Activated CD4-positive, alpha-beta T cell treated with anti-CD3 and anti-CD28 coated beads, Interleukin-2, amount 10 ng/mL, durations not matched to agents 7 days and 5 days (primary cell): ENCODE measurements at regions not wholly inside any gene's neighbourhood (a gene's known extent, or its start where the extent isn't known, plus 50 kb on each side); places are given as distances from the start of the nearest gene placed in this dataset.

ENCODE experiments used
- CTCF ChIA-PET: fragments of 350-600 bp; sonication (Branson Sonifier 250); formaldehyde crosslinking; loops from one replicate; lab custom pipeline; 2021; ENCODE audit warnings: antibody characterized with exemption; lab: Charles Lee
- POLR2A ChIA-PET: fragments of 350-600 bp; sonication (Branson Sonifier 250); formaldehyde crosslinking; loops from one replicate; lab custom pipeline; 2021; ENCODE audit warnings: antibody characterized with exemption; lab: Charles Lee
- DNase-seq: peaks from one replicate; pipeline ENCODE4 v3.0.0-alpha.2; 2020
- H3K27ac Mint-ChIP-seq: one replicate; pipeline ENCODE4 v1.8.0; 2021; ENCODE audit warnings: mild to moderate bottlenecking, moderate library complexity, mixed read lengths
- H3K27me3 Mint-ChIP-seq: one replicate; pipeline ENCODE4 v1.8.0; 2021; ENCODE audit warnings: mixed read lengths
- H3K36me3 Mint-ChIP-seq: one replicate; pipeline ENCODE4 v1.8.0; 2021; ENCODE audit warnings: low read depth, mixed read lengths
- H3K4me1 Mint-ChIP-seq: one replicate; pipeline ENCODE4 v1.8.0; 2021; ENCODE audit warnings: mixed read lengths
- H3K4me3 Mint-ChIP-seq: one replicate; pipeline ENCODE4 v1.8.0; 2021; ENCODE audit warnings: mild to moderate bottlenecking, moderate library complexity, mixed read lengths
- H3K9me3 Mint-ChIP-seq: one replicate; pipeline ENCODE4 v1.8.0; 2021; ENCODE audit warnings: mixed read lengths

DNA sequence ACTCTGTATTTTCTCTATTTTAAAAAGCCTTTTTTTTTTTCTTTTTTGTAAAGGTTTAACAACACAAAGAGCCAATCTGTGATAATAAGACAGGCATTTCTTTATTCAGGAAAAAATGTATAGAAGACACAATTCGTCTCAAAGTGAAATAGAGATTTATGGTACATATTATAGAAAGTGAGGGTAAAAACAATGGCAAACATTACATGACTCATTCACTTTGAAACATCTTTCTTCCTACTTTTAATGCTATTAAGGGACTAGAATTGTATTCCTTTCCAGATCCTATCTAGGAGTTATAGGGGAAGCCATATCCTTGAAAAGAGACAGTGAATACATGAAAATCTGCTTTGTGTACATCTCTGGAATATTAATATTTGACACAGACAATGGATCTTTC is 137.1 kb upstream of the MCTP2 start:
- no peaks in the 10 kb centered on the region for H3K36me3 Mint-ChIP-seq
- POLR2A ChIA-PET = no interaction called here
- H3K27ac Mint-ChIP-seq = no peak overlapping the region
- peaks cover 15% of the 10 kb centered on the region for H3K27me3 Mint-ChIP-seq
- no peak overlapping the region for H3K4me3 Mint-ChIP-seq
- H3K9me3 Mint-ChIP-seq = no peaks in the 10 kb centered on the region
- no peaks in the 10 kb centered on the region for H3K4me1 Mint-ChIP-seq
- CTCF ChIA-PET = no interaction called here
- DNase-seq = no peak

DNA sequence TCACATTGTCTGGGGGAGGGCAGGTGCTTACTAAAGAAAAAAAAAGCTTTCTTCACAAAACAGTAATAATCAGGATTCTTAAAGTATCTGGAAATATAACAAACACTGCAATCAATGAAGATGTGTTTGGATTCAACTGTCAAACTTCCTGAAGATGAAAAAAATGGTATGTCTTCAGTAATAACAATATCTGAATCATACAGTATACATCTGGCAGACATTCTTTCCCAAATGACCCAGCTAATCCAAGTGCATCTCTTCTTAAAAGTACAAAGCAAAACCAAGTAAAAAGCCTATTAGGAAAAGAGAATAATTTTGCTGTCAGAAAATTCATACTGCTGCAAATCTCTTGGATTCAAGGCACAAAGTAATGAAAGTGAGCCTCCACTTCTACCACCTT is 145.0 kb upstream of the MCTP2 start:
- peaks cover 1% of the 10 kb centered on the region for H3K27me3 Mint-ChIP-seq
- H3K27ac Mint-ChIP-seq = no peak overlapping the region
- ChIA-PET CTCF (no interaction called here), POLR2A (no interaction called here)
- H3K4me3 Mint-ChIP-seq = no peak overlapping the region
- no peak for DNase-seq
- no peaks in the 10 kb centered on the region for H3K36me3 Mint-ChIP-seq
- H3K9me3 Mint-ChIP-seq = no peaks in the 10 kb centered on the region
- no peaks in the 10 kb centered on the region for H3K4me1 Mint-ChIP-seq

DNA sequence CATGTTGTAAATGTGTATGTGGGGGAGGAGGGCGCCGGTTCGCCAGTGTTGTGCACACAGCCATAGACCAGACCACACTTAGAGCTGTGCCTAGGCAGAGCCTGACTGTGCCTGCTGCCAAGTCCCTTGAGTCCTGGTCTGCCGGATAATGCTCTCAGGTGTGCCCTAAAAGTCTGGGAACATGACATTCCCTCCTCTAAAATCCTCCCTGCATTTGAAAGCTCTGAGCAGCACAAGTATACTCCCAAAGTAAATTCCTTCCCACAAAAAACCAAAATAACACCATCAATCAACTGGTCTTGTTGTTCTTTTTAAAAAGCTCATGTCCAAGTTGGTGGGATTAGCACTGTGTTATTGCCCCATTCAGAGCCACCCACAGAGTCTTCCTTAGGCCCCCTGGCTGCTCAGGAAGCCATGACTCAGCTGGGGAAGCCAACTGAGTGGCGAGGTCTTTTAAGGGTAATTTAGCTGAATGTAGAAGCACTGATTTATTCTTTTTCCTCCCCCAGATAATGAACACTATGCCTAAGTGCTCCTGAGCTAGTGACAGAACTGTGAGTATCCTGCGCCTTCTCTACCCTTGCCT is 147.8 kb upstream of the MCTP2 start:
- ChIA-PET POLR2A (no interaction called here), CTCF (no interaction called here)
- H3K27me3 Mint-ChIP-seq = no peaks in the 10 kb centered on the region
- no peaks in the 10 kb centered on the region for H3K36me3 Mint-ChIP-seq
- H3K4me1 Mint-ChIP-seq = no peaks in the 10 kb centered on the region
- no peak overlapping the region for H3K27ac Mint-ChIP-seq
- H3K4me3 Mint-ChIP-seq = no peak overlapping the region
- no peak for DNase-seq
- no peaks in the 10 kb centered on the region for H3K9me3 Mint-ChIP-seq

DNA sequence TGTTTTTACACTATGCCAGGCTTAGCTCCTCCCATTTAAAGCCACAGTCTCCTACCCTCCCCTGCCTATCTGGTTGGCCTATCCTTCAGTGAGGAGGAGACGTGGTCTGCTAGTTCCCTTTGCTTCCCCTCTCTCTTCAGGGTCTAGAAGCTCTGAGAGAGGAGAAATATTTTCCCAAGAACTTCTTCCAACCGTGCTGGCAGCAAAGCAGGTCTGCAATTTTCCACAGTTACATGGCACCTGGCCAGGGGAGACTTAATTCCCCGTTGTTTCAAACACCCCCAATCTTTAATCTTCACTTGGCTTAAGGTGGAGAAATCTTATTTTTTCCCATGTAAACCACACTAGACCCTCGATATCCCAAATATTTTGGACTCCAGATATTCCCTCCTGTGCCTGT is 149.5 kb upstream of the MCTP2 start:
- H3K4me3 Mint-ChIP-seq = no peak overlapping the region
- ChIA-PET POLR2A (no interaction called here), CTCF (no interaction called here)
- DNase-seq = no peak
- no peaks in the 10 kb centered on the region for H3K27me3 Mint-ChIP-seq
- H3K9me3 Mint-ChIP-seq = no peaks in the 10 kb centered on the region
- no peaks in the 10 kb centered on the region for H3K4me1 Mint-ChIP-seq
- H3K36me3 Mint-ChIP-seq = no peaks in the 10 kb centered on the region
- H3K27ac Mint-ChIP-seq = no peak overlapping the region

DNA sequence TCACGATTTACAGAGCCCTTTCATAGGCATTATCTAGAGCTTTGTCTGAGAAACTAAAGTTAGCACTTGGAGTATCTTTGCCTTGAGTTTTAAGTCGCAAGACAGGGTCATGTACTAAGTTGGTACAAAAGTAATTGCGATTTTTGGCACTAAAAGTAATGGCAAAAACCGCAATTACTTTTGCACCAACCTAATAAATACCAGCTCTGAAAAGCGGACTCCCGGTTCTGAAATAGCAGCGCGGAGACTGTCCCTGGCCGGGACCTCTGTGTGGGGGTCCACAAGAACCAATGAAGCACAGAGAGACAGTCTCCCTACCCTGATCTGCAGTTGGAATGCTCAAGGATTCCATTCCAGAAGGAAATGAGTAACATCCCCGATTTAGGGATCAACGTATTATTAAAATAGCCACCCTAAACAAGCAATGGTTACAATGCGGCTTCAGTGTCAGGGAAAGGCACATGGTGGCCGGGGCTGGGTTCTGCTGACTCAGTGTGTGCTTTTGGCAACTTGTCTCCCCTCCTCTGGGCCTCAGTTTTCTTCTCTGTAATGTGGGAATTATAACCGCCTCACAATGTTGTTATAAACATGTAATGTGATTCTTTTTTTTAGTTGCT is 150.3 kb upstream of the MCTP2 start:
- Mint-ChIP-seq H3K9me3 (no peaks in the 10 kb centered on the region), H3K27me3 (no peaks in the 10 kb centered on the region), H3K4me3 (no peak overlapping the region), H3K27ac (no peak overlapping the region), H3K4me1 (no peaks in the 10 kb centered on the region), H3K36me3 (no peaks in the 10 kb centered on the region)
- CTCF ChIA-PET = interaction anchor here (0.7 kb wide), 1 partner anchor 16 kb away, joined by 3 read pairs; no protein-coding TSS in a partner anchor
- no peak for DNase-seq
- POLR2A ChIA-PET = interaction anchor here (0.5 kb wide), 1 partner anchor 990 kb away, joined by 3 read pairs; no protein-coding TSS in a partner anchor

DNA sequence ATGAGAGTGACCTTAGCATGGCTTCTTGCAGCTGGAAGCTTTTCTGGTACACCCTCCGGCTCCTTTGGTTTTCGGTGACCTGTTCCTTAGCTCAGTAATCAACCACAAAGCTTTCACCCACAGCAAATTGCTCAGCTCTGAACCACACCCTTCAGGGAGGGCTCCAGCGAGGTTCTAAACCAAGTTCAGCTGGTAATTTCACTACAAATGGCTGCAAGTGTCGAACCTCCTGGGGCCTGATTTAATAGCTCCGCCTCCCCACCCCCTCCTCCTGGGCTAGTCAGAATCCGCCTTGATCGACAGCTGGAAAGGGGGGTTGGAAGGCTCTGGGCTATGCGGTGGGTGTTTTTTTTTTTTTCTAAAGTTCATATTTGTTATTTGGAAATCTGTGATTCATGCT is 150.9 kb upstream of the MCTP2 start:
- Mint-ChIP-seq H3K27ac (no peak overlapping the region), H3K36me3 (no peaks in the 10 kb centered on the region), H3K27me3 (no peaks in the 10 kb centered on the region), H3K9me3 (no peaks in the 10 kb centered on the region), H3K4me3 (no peak overlapping the region), H3K4me1 (no peaks in the 10 kb centered on the region)
- POLR2A ChIA-PET = no interaction called here
- CTCF ChIA-PET = interaction anchor here (0.7 kb wide), 1 partner anchor 15 kb away, joined by 3 read pairs; no protein-coding TSS in a partner anchor
- no peak for DNase-seq

DNA sequence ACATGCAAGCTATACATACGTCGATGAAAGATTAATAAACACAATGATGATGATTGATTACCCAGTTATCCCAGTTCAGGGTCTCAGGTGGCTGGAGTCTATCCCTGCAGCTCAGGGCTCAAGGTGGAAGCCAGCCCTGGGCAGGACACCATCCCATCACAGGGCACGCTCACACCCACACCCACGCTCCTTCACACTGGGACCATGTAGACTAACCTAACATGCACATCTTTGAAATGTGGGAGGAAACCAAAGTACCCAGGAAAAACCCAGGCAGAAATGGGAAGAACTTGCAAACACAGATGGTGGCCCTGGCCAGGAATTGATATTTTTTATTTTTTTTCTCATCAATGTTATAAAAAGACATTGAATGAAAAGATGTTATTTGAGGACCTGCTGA is 151.4 kb upstream of the MCTP2 start:
- ChIA-PET CTCF (no interaction called here), POLR2A (interaction anchor here (0.7 kb wide), 1 partner anchor 18 kb away, joined by 3 read pairs; no protein-coding TSS in a partner anchor)
- Mint-ChIP-seq H3K4me1 (no peaks in the 10 kb centered on the region), H3K4me3 (no peak overlapping the region), H3K27me3 (no peaks in the 10 kb centered on the region), H3K27ac (no peak overlapping the region), H3K36me3 (no peaks in the 10 kb centered on the region), H3K9me3 (no peaks in the 10 kb centered on the region)
- DNase-seq = no peak

DNA sequence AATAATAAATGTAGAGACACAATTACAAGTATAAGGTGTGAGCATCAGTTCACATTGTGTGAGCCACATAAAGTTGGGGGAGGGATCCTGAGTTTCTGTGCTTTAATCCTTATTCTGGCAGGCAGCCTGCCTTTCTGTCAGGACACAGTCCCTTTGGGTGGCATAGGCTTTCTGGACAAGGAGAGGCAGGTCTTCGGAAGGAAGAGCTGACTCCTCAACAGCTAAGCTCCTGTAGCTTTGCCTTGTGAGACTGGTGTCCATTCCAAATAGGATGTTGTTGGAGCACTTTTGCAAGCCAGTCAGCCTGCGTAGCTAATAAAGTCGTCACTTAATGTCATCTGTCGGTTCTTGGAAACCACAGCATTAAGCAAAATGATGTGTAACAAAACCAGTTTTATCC is 151.9 kb upstream of the MCTP2 start:
- H3K4me1 Mint-ChIP-seq = no peaks in the 10 kb centered on the region

DNA sequence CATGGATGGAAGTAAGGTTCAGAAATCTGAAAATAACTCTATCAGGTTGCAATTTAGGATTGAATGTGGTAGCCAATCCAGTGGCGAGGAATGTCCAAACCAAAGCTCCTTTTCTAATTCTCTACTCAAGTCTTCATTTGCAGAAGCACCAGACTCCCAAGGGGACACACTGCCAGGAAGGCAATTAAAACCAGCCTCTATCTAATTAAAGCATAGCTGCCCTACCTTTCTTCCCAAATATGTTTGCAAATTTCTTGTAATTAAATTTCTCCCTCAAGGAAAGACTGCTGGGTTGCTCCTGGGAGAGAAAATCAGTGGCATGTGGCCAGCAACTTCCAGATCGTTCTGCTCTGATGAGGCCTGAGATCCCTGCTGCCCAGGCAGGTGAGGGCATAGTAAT is 153.4 kb upstream of the MCTP2 start:
- Mint-ChIP-seq H3K4me3 (no peak overlapping the region), H3K36me3 (no peaks in the 10 kb centered on the region), H3K9me3 (no peaks in the 10 kb centered on the region), H3K4me1 (no peaks in the 10 kb centered on the region), H3K27ac (no peak overlapping the region), H3K27me3 (no peaks in the 10 kb centered on the region)
- ChIA-PET CTCF (no interaction called here), POLR2A (no interaction called here)
- no peak for DNase-seq

More for the DNA sequence above, 151.9 kb upstream of the MCTP2 start:
- Mint-ChIP-seq H3K36me3 (no peaks in the 10 kb centered on the region), H3K27me3 (no peaks in the 10 kb centered on the region), H3K4me3 (no peak overlapping the region), H3K9me3 (no peaks in the 10 kb centered on the region), H3K27ac (no peak overlapping the region)
- no peak for DNase-seq
- CTCF ChIA-PET = no interaction called here
- POLR2A ChIA-PET = interaction anchor here (0.7 to 0.8 kb wide), 2 partner anchors 19 to 29 kb away, joined by 3 read pairs; no protein-coding TSS in a partner anchor

DNA sequence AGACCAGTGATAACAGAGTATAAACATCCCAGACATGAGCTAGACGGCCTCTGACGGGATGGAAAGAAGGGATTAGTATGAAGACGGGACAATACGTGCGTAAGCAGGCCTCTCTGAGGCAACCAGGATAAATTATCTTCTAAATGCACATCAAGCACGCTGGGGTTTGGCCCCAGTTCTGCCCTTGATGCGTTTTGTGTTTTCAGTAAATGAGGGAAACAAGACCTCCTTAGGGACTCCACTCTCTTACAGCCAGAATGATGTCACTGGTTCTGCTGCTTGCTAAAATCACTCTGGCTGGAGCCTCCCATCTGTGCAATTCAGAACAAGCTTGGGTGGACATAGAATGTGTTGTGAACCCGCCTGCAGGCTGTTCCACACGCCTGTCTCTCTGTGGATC is 156.0 kb upstream of the MCTP2 start:
- H3K27me3 Mint-ChIP-seq = no peaks in the 10 kb centered on the region
- no peaks in the 10 kb centered on the region for H3K36me3 Mint-ChIP-seq
- CTCF ChIA-PET = no interaction called here
- no peak overlapping the region for H3K27ac Mint-ChIP-seq
- H3K9me3 Mint-ChIP-seq = no peaks in the 10 kb centered on the region
- H3K4me1 Mint-ChIP-seq = no peaks in the 10 kb centered on the region
- POLR2A ChIA-PET = no interaction called here
- H3K4me3 Mint-ChIP-seq = no peak overlapping the region
- no peak for DNase-seq

DNA sequence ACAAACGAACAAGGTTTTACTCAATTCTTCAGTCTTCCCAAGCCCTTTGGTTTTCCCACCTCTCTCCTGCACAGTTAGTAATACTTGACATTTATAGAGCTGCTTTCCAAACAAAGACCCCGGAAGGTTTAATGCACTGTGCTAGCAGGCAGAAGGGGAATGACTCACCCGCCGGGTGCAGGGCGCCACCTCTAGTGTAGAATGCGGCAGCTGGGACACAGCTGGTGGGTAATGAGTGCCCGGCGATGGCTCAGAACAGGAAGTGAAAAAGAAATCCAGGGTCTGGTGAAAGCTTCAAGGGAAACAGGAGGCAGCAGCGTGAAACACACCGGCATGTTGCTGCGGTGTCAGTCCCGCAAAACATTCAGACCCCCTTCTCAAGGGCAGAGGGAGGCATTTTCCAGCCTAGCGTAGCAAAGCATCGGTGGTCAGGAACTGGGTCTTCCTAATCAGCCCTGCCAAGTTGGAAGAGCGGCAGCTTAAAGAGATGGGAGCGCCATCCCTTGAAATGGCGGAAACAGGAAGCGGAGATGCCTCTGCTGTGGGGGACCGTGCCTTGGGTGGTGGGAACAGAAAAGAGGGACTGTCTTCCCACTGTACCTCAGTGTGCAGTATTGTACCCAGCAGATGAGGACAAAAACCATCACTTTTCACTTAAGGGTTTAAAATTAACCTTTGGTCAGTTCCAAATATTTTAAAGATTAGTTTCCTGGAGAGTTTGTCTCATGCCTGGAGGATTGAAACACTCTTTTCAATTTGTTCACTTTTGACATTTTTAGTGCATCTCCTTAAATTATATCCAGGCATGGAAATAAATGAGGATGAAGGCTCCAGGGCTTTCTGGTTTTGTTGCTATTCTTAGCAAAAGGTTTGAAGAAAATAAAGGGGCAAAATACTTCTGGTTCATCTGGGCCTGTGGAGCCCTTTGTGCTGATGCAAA is 160.7 kb upstream of the MCTP2 start:
- Mint-ChIP-seq H3K4me3 (no peak overlapping the region), H3K36me3 (no peaks in the 10 kb centered on the region), H3K27me3 (no peaks in the 10 kb centered on the region), H3K4me1 (no peaks in the 10 kb centered on the region), H3K9me3 (no peaks in the 10 kb centered on the region), H3K27ac (no peak overlapping the region)
- ChIA-PET CTCF (no interaction called here), POLR2A (no interaction called here)
- DNase-seq = no peak

DNA sequence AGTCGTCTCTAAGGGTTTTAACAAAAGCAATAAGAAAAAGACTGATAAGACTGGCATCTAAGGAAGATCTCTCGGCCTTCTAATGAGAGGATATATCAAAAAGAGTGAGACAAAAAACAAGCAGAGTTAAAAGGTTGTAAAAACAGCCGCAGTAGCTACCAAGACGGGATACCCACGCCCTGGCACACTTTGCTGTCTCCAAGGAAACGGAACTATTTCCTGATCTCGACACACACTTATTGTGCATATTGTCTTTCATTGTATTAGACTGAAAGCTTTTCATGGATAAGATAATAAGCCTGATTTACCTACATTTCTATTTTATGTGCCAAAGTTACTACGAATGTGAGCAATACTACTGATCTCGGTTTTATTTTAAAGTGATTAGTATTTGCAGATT is 161.5 kb upstream of the MCTP2 start:
- ChIA-PET POLR2A (no interaction called here), CTCF (no interaction called here)
- no peak for DNase-seq
- Mint-ChIP-seq H3K27ac (no peak overlapping the region), H3K27me3 (no peaks in the 10 kb centered on the region), H3K9me3 (no peaks in the 10 kb centered on the region), H3K4me1 (no peaks in the 10 kb centered on the region), H3K4me3 (no peak overlapping the region), H3K36me3 (no peaks in the 10 kb centered on the region)

DNA sequence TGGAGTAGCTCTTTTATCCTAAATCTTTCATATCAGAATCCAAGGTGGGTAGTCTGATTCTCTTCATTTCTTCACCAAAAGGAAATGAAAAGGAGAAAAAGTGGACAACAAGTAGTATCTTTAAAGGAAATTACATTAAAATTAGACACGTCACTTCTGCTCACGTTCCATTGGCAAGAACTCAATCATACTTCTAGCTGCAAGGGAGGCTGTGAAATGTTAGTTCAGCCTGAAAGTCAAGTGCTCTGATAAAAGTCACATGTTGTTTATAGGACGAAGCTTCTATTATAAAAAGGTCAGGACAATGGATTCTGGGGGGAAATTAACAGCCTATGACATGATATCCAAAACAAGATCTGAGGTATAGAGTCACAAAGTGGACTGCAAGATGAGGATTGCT is 164.6 kb upstream of the MCTP2 start:
- no peak for DNase-seq
- H3K4me1 Mint-ChIP-seq = no peaks in the 10 kb centered on the region
- H3K36me3 Mint-ChIP-seq = no peaks in the 10 kb centered on the region
- H3K27me3 Mint-ChIP-seq = no peaks in the 10 kb centered on the region
- H3K9me3 Mint-ChIP-seq = no peaks in the 10 kb centered on the region
- CTCF ChIA-PET = no interaction called here
- POLR2A ChIA-PET = no interaction called here
- H3K4me3 Mint-ChIP-seq = no peak overlapping the region
- no peak overlapping the region for H3K27ac Mint-ChIP-seq
